ENCODE measurements at regions not wholly inside any gene's neighbourhood (a gene's known extent, or its start where the extent isn't known, plus 50 kb on each side); places are given as distances from the start of the nearest gene placed in this dataset.

- TF ChIP-seq CTCF (IDR thresholded peaks at IDR 0.05) = no peak
Measured at GRCh38 chr7:12926206-12926605, 238.8 kb downstream of the ARL4A start.

GRCh38 chr7:12927635-12928434 is 240.4 kb downstream of the ARL4A start:
- TF ChIP-seq CTCF (IDR thresholded peaks at IDR 0.05) = no peak

- TF ChIP-seq CTCF (IDR thresholded peaks at IDR 0.05) = no peak
Measured at GRCh38 chr7:12929476-12930140, 242.2 kb downstream of the ARL4A start.

GRCh38 chr7:12930534-12930933 is 243.1 kb downstream of the ARL4A start:
- no peak for TF ChIP-seq CTCF (IDR thresholded peaks at IDR 0.05)

- no peak for TF ChIP-seq CTCF (IDR thresholded peaks at IDR 0.05)
Measured at GRCh38 chr7:12939694-12940093, 252.3 kb downstream of the ARL4A start.

- TF ChIP-seq CTCF (IDR thresholded peaks at IDR 0.05) = no peak
Measured at GRCh38 chr7:12941512-12941911, 254.1 kb downstream of the ARL4A start.

- TF ChIP-seq CTCF (IDR thresholded peaks at IDR 0.05) = no peak
Measured at GRCh38 chr7:12942609-12943008, 255.2 kb downstream of the ARL4A start.

Measured in LNCAP (cell line).